Endothelial cell of umbilical vein (primary cell): ENCODE measurements at regions not wholly inside any gene's neighbourhood (a gene's known extent, or its start where the extent isn't known, plus 50 kb on each side); places are given as distances from the start of the nearest gene placed in this dataset.

Experiments used
- BruUV-seq: library from RNA; stranded (reverse); fragments of 400-500 nt; replicated peaks from 2 replicates; lab custom pipeline; 2021; lab: Mats Ljungman, UMichigan
- CTCF ChIA-PET: fragments of 300-600, 350-600 bp; sonication (Branson Sonifier 250); formaldehyde crosslinking; loops from one replicate; lab custom pipeline; 2021; ENCODE audit warnings: antibody characterized with exemption, inconsistent platforms; lab: Charles Lee
- POLR2A ChIA-PET: fragments of 300-600, 350-600 bp; sonication (Branson Sonifier 250); formaldehyde crosslinking; loops from one replicate; lab custom pipeline; 2021; ENCODE audit warnings: antibody characterized with exemption, inconsistent platforms; lab: Charles Lee
- DNase-seq: peaks from one replicate; pipeline ENCODE4 v3.0.0-alpha.2; 2011; ENCODE audit warnings: low read depth, low spot score
- FAIRE-seq: peaks from 2 replicates; lab custom pipeline; 2011; peaks lifted over from hg19 to GRCh38; lab: Jason Lieb, UNC
- H2AFZ ChIP-seq: 2 replicates; pipeline ENCODE4 v1.6.0; 2012; ENCODE audit warnings: low read depth, low read length, control low read depth, inconsistent platforms
- H3K27ac ChIP-seq: 2 replicates; pipeline ENCODE4 v1.5.1; 2011; ENCODE audit warnings: low read depth, mild to moderate bottlenecking, control low read depth, low read length, moderate library complexity; ENCODE audit not compliant: insufficient read depth
- H3K27me3 ChIP-seq, 2 experiments: 2 replicates each; pipeline versions ENCODE4 v1.6.0 to v1.6.1; 2011; ENCODE audit warnings: low read length in 2 of 2, mixed read lengths in 1 of 2; ENCODE audit not compliant: control insufficient read depth in 2 of 2, insufficient read depth in 2 of 2
- H3K36me3 ChIP-seq, 2 experiments: 2 replicates in 1 of 2; 3 replicates in 1 of 2; pipeline ENCODE4 v1.5.1; 2011; ENCODE audit warnings: low read length in 2 of 2, mild to moderate bottlenecking in 1 of 2, moderate library complexity in 1 of 2; ENCODE audit not compliant: control insufficient read depth in 2 of 2, insufficient read depth in 2 of 2; ENCODE audit errors: extremely low read depth in 1 of 2
- H3K4me1 ChIP-seq: 3 replicates; pipeline ENCODE4 v1.5.1; 2011; ENCODE audit warnings: mild to moderate bottlenecking, low read length; ENCODE audit not compliant: control insufficient read depth, insufficient read depth; ENCODE audit errors: extremely low read depth
- H3K4me2 ChIP-seq: 2 replicates; pipeline ENCODE4 v1.6.1; 2011; ENCODE audit warnings: low read length, control low read depth, mixed read lengths; ENCODE audit not compliant: insufficient read depth
- H3K4me3 ChIP-seq, 3 experiments: fragments of 200-600 bp in 1 of 3; sonication (generic), shearing (Covaris generic) in 1 of 3; replicated peaks in 1 of 3; 2 replicates each; pipeline ENCODE4 v1.5.1; 2011 to 2016; ENCODE audit warnings: control low read depth in 3 of 3, low read length in 3 of 3, mild to moderate bottlenecking in 2 of 3, inconsistent platforms in 1 of 3, low read depth in 1 of 3, moderate library complexity in 1 of 3; ENCODE audit not compliant: insufficient read depth in 1 of 3
- H3K79me2 ChIP-seq: 2 replicates; pipeline ENCODE4 v1.6.0; 2012; ENCODE audit warnings: low read length, inconsistent platforms; ENCODE audit not compliant: control insufficient read depth, insufficient read depth
- H3K9ac ChIP-seq: replicated peaks from 2 replicates; pipeline ENCODE3; 2011; ENCODE audit warnings: low read length, control low read depth; ENCODE audit not compliant: insufficient read depth; ENCODE audit errors: extremely low read depth
- H3K9me1 ChIP-seq: replicated peaks from 3 replicates; pipeline ENCODE4 v1.6.0; 2011; ENCODE audit warnings: mild to moderate bottlenecking, low read length; ENCODE audit not compliant: control insufficient read depth, insufficient read depth; ENCODE audit errors: extremely low read depth
- H3K9me3 ChIP-seq: replicated peaks from 2 replicates; pipeline ENCODE4 v1.5.1; 2012; ENCODE audit warnings: low read length, inconsistent platforms; ENCODE audit not compliant: control insufficient read depth, insufficient read depth
- H4K20me1 ChIP-seq: replicated peaks from 2 replicates; pipeline ENCODE3; 2011; ENCODE audit warnings: mild to moderate bottlenecking, low read length; ENCODE audit not compliant: control insufficient read depth, insufficient read depth; ENCODE audit errors: extremely low read depth
- CTCF ChIP-seq, 2 donors: IDR thresholded peaks; 1 replicate in 1 of 2; 2 replicates in 1 of 2; pipeline ENCODE4 v1.5.1; 2011; ENCODE audit warnings: low read length in 2 of 2, mild to moderate bottlenecking in 2 of 2, moderate library complexity in 2 of 2, control low read depth in 1 of 2, inconsistent platforms in 1 of 2, low read depth in 1 of 2; ENCODE audit not compliant: insufficient read depth in 1 of 2; ENCODE audit errors: extremely low read depth in 1 of 2
- EZH2 ChIP-seq: IDR thresholded peaks from 2 replicates; pipeline ENCODE4 v1.6.1; 2012; ENCODE audit warnings: borderline replicate concordance, low read depth, mild to moderate bottlenecking, moderate library complexity, low read length, inconsistent platforms; ENCODE audit not compliant: severe bottlenecking
- FOS ChIP-seq: IDR thresholded peaks from 2 replicates; pipeline ENCODE4 v1.6.1; 2011; ENCODE audit warnings: mild to moderate bottlenecking, low read length, moderate library complexity, borderline replicate concordance; ENCODE audit not compliant: insufficient read depth
- GATA2 ChIP-seq: IDR thresholded peaks from 2 replicates; pipeline ENCODE4 v1.7.0; 2011; ENCODE audit warnings: low read depth, mild to moderate bottlenecking, moderate library complexity, mixed read lengths, low read length; ENCODE audit not compliant: insufficient read length, insufficient read depth
- JUN ChIP-seq: IDR thresholded peaks from 2 replicates; pipeline ENCODE4 v1.6.1; 2011; ENCODE audit warnings: borderline replicate concordance, low read depth; ENCODE audit not compliant: insufficient read length, insufficient read depth
- MAX ChIP-seq: IDR thresholded peaks from 2 replicates; pipeline ENCODE4 v1.6.1; 2011; ENCODE audit not compliant: insufficient read depth, insufficient read length
- MYC ChIP-seq: IDR thresholded peaks from one replicate; pipeline ENCODE4 v1.6.1; 2011; ENCODE audit warnings: mild to moderate bottlenecking, low read depth, low read length
- POLR2A ChIP-seq: IDR thresholded peaks from 2 replicates; pipeline ENCODE4 v1.6.1; 2012; ENCODE audit warnings: low read depth, mild to moderate bottlenecking, control low read depth, low read length
- POLR2AphosphoS5 ChIP-seq: IDR thresholded peaks from 2 replicates; pipeline ENCODE4 v1.6.1; 2012; ENCODE audit warnings: low read depth, mild to moderate bottlenecking, control low read depth, low read length, moderate library complexity; ENCODE audit not compliant: insufficient read depth
- dilution Hi-C: fragments of 300-500 bp; cut with MboI; formaldehyde crosslinking; loops from one replicate; pipeline ENCODE4 v1.15.0; 2019; ENCODE audit warnings: low sequenced_read_pairs; ENCODE audit not compliant: extremely low pct_ligation_motif_present
- intact Hi-C: fragments of 100-400 bp; cut with micrococcal nuclease; formaldehyde crosslinking; loops from one replicate; pipeline ENCODE4 v1.10.0; 2022

- Histone ChIP-seq H3K4me1 (peaks cover 27% of the 10 kb centered on the region), H3K27me3 (no peaks in the 10 kb centered on the region), H3K4me2 (no peak overlapping the region), H3K79me2 (no peaks in the 10 kb centered on the region), H3K36me3 (no peaks in the 10 kb centered on the region), H3K9ac (no peak overlapping the region), H4K20me1 (no peaks in the 10 kb centered on the region), H3K27ac (peak overlapping the region; percentile 50), H3K9me1 (no peaks in the 10 kb centered on the region), H3K9me3 (no peaks in the 10 kb centered on the region), H3K4me3 (no peak overlapping the region), H2AFZ (peak overlapping the region; percentile 32)
- no peak for TF ChIP-seq FOS
- TF ChIP-seq MYC = no peak
- TF ChIP-seq JUN = no peak
- TF ChIP-seq POLR2A = no peak
- no peak for TF ChIP-seq GATA2
- no peak for TF ChIP-seq MAX
- TF ChIP-seq POLR2AphosphoS5 = no peak
- no peak for TF ChIP-seq EZH2
- no peak for TF ChIP-seq CTCF (IDR thresholded peaks at IDR 0.05; ENCODE audit: extremely low read depth in 1 of 2, insufficient read depth in 1 of 2, low read depth in 1 of 2, low read length in 2 of 2)
- no peak for FAIRE-seq
- ChIA-PET POLR2A (no interaction called here), CTCF (interaction anchor here (0.9 to 1.5 kb wide), 4 partner anchors 7 to 1732 kb away, joined by 3 to 4 read pairs (median 3); no protein-coding TSS in a partner anchor)
- BruUV-seq = no TSS peak
- dilution Hi-C loops = no loop called here
- intact Hi-C loops = loop anchor here (10.0 kb wide), 1 partner anchor 316 kb away; no protein-coding TSS in a partner anchor
- peak; percentile 37 for DNase-seq
Measured at GRCh38 chrX:118221270-118221669, 104.7 kb upstream of the KLHL13 start.
